B cell (primary cell): ENCODE measurements at regions not wholly inside any gene's neighbourhood (a gene's known extent, or its start where the extent isn't known, plus 50 kb on each side); places are given as distances from the start of the nearest gene placed in this dataset.

Experiments used
- ATAC-seq: fragments of 200-7000 bp; cut with Tn5 transposase; one replicate; pipeline ENCODE4 v1.10.0; 2021; ENCODE audit warnings: low read depth, mild to moderate bottlenecking, moderate number of reproducible peaks, moderate library complexity
- CTCF ChIA-PET: fragments of 350-600 bp; sonication (Branson Sonifier 250); formaldehyde crosslinking; loops from one replicate; lab custom pipeline; 2021; ENCODE audit warnings: antibody characterized with exemption, inconsistent platforms; lab: Charles Lee
- POLR2A ChIA-PET: fragments of 350-600 bp; sonication (Branson Sonifier 250); formaldehyde crosslinking; loops from one replicate; lab custom pipeline; 2021; ENCODE audit warnings: antibody characterized with exemption; lab: Charles Lee
- DNase-seq: peaks from one replicate; pipeline ENCODE4 v3.0.0; 2013
- H2AFZ ChIP-seq: 2 replicates; pipeline ENCODE4 v1.6.1; 2012; ENCODE audit warnings: mild to moderate bottlenecking, low read depth, low read length; ENCODE audit not compliant: insufficient read depth, poor library complexity, severe bottlenecking
- H3K27ac ChIP-seq, 2 donors: 1 replicate in 1 of 2; 2 replicates in 1 of 2; pipeline ENCODE4 v1.5.1; 2012 to 2013; ENCODE audit warnings: low read length in 2 of 2, mild to moderate bottlenecking in 2 of 2, moderate library complexity in 1 of 2
- H3K27me3 ChIP-seq, 4 experiments: fragments of 200-600 bp in 1 of 4; sonication (generic) in 1 of 4; replicated peaks in 1 of 4; 1 replicate in 2 of 4; 2 replicates in 2 of 4; pipeline versions ENCODE4 v1.6.1 to v1.7.0; 2013 to 2016; ENCODE audit warnings: low read length in 3 of 4, mild to moderate bottlenecking in 2 of 4, mixed read lengths in 1 of 4, moderate library complexity in 1 of 4; ENCODE audit not compliant: insufficient read depth in 4 of 4, control insufficient read depth in 3 of 4; ENCODE audit errors: control extremely low read depth in 1 of 4
- H3K36me3 ChIP-seq, 2 experiments: replicated peaks in 1 of 2; 1 replicate in 1 of 2; 2 replicates in 1 of 2; pipeline versions ENCODE4 v1.6.1 to v1.7.1; 2013; ENCODE audit warnings: low read length in 1 of 2; ENCODE audit not compliant: insufficient read depth in 2 of 2, control insufficient read depth in 1 of 2; ENCODE audit errors: control extremely low read depth in 1 of 2, extremely low read depth in 1 of 2
- H3K4me1 ChIP-seq, 2 donors: fragments of 200-600 bp in 1 of 2; sonication (generic) in 1 of 2; 1 replicate in 1 of 2; 2 replicates in 1 of 2; pipeline versions ENCODE4 v1.5.1 to v1.6.1; 2013 to 2017; ENCODE audit warnings: low read length in 2 of 2; ENCODE audit not compliant: control insufficient read depth in 2 of 2, insufficient read depth in 2 of 2
- H3K4me2 ChIP-seq: replicated peaks from 2 replicates; pipeline ENCODE3; 2012; ENCODE audit warnings: mild to moderate bottlenecking, low read depth, low read length; ENCODE audit not compliant: poor library complexity, severe bottlenecking
- H3K4me3 ChIP-seq, 5 experiments: fragments of 200-600 bp in 1 of 5; sonication (generic) in 1 of 5; 1 replicate in 3 of 5; 2 replicates in 2 of 5; pipeline versions ENCODE4 v1.5.1 to v1.7.0; 2011 to 2016; ENCODE audit warnings: low read length in 4 of 5, mild to moderate bottlenecking in 4 of 5, low read depth in 2 of 5, control low read depth in 1 of 5, moderate library complexity in 1 of 5; ENCODE audit not compliant: insufficient read depth in 1 of 5; ENCODE audit errors: control extremely low read depth in 1 of 5, extremely low read depth in 1 of 5
- H3K79me2 ChIP-seq: fragments of 200-600 bp; sonication (generic); one replicate; pipeline ENCODE4 v1.6.0; 2016; ENCODE audit warnings: low read length; ENCODE audit not compliant: control insufficient read depth, insufficient read depth
- H3K9ac ChIP-seq: fragments of 200-600 bp; sonication (generic); 2 replicates; pipeline ENCODE4 v1.6.1; 2017; ENCODE audit warnings: mild to moderate bottlenecking, low read length, moderate library complexity
- H3K9me3 ChIP-seq, 3 donors: one replicate each; pipeline versions ENCODE4 v1.6.1 to v1.7.1; 2013; ENCODE audit warnings: low read length in 2 of 3; ENCODE audit not compliant: control insufficient read depth in 2 of 3, insufficient read depth in 1 of 3; ENCODE audit errors: control extremely low read depth in 1 of 3
- H4K20me1 ChIP-seq: 2 replicates; pipeline ENCODE4 v1.6.0; 2012; ENCODE audit warnings: mild to moderate bottlenecking, low read length; ENCODE audit not compliant: insufficient read depth, control insufficient read depth, poor library complexity, severe bottlenecking
- H3K27ac Mint-ChIP-seq: one replicate; pipeline ENCODE4 v1.8.0; 2021; ENCODE audit warnings: mixed read lengths
- H3K27me3 Mint-ChIP-seq: one replicate; pipeline ENCODE4 v1.8.0; 2021; ENCODE audit warnings: mixed read lengths
- H3K4me1 Mint-ChIP-seq: one replicate; pipeline ENCODE4 v1.8.0; 2021; ENCODE audit warnings: mixed read lengths
- H3K4me3 Mint-ChIP-seq: one replicate; pipeline ENCODE4 v1.8.0; 2021; ENCODE audit warnings: mixed read lengths
- H3K9me3 Mint-ChIP-seq: one replicate; pipeline ENCODE4 v1.8.0; 2022; ENCODE audit warnings: mixed read lengths; ENCODE audit not compliant: insufficient read depth
- CTCF ChIP-seq: fragments of 200-600 bp; IDR thresholded peaks from one replicate; pipeline ENCODE4 v1.8.0; 2022; ENCODE audit warnings: antibody characterized with exemption, mild to moderate bottlenecking
- EZH2 ChIP-seq: IDR thresholded peaks from 2 replicates; pipeline ENCODE4 v1.6.1; 2012; ENCODE audit warnings: borderline replicate concordance, low read depth, mild to moderate bottlenecking, moderate library complexity, low read length; ENCODE audit not compliant: insufficient read depth, poor library complexity, severe bottlenecking
- WGBS: methylation state at CpG from one replicate; pipeline ENCODE4 v1.1.5; 2013; ENCODE audit warnings: missing lambda C conversion rate; ENCODE audit not compliant: insufficient coverage; 5-methylcytosine and 5-hydroxymethylcytosine counted together
- intact Hi-C: fragments of 100-400 bp; cut with micrococcal nuclease; formaldehyde crosslinking; loops from one replicate; pipeline ENCODE4 v1.10.0; 2022

- Histone ChIP-seq H3K4me1 (no peaks in the 10 kb centered on the region), H3K4me3 (no peak overlapping the region), H4K20me1 (no peaks in the 10 kb centered on the region), H3K27ac (no peak overlapping the region), H3K4me2 (no peak overlapping the region), H3K9me3 (no peaks in the 10 kb centered on the region), H3K79me2 (no peaks in the 10 kb centered on the region), H3K36me3 (no peaks in the 10 kb centered on the region), H3K27me3 (peaks cover 0 to 4% (median 0%) of the 10 kb centered on the region in 4 experiments), H2AFZ (no peak overlapping the region), H3K9ac (no peak overlapping the region)
- no CpG with 5 or more reads among the region's 4 CpGs for WGBS
- ChIA-PET POLR2A (no interaction called here), CTCF (no interaction called here)
- peaks cover 3% of the 10 kb centered on the region for H3K9me3 Mint-ChIP-seq
- H3K4me1 Mint-ChIP-seq = no peaks in the 10 kb centered on the region
- TF ChIP-seq CTCF (no peak), EZH2 (no peak)
- intact Hi-C loops = no loop called here
- H3K27ac Mint-ChIP-seq = no peak overlapping the region
- H3K4me3 Mint-ChIP-seq = no peak overlapping the region
- DNase-seq = no peak
- H3K27me3 Mint-ChIP-seq = peaks cover 9% of the 10 kb centered on the region
- ATAC-seq = no peak
These were observed 1138.2 kb downstream of the BCL11B start for GRCh38 chr14:98133806-98134205.

GRCh38 chr14:98136012-98136789 is 1135.8 kb downstream of the BCL11B start:
- WGBS = 51% methylated on average over 6 of the region's 9 CpGs
- H3K36me3 ChIP-seq = no peaks in the 10 kb centered on the region
- no peak overlapping the region for H3K4me3 Mint-ChIP-seq
- peaks cover 3% of the 10 kb centered on the region for H3K9me3 Mint-ChIP-seq
- ChIA-PET CTCF (no interaction called here), POLR2A (no interaction called here)
- TF ChIP-seq CTCF (no peak), EZH2 (no peak)
- H3K27me3 ChIP-seq = peaks cover 0 to 4% (median 0%) of the 10 kb centered on the region in 4 experiments
- peaks cover 9% of the 10 kb centered on the region for H3K27me3 Mint-ChIP-seq
- no peak overlapping the region for H3K4me3 ChIP-seq
- no peaks in the 10 kb centered on the region for H3K79me2 ChIP-seq
- no peak for DNase-seq
- H3K9me3 ChIP-seq = no peaks in the 10 kb centered on the region
- ATAC-seq = no peak
- no peak overlapping the region for H3K27ac ChIP-seq
- no peak overlapping the region for H3K27ac Mint-ChIP-seq
- no peaks in the 10 kb centered on the region for H3K4me1 ChIP-seq
- H3K9ac ChIP-seq = no peak overlapping the region
- no peak overlapping the region for H3K4me2 ChIP-seq
- no peaks in the 10 kb centered on the region for H4K20me1 ChIP-seq
- no peak overlapping the region for H2AFZ ChIP-seq
- no peaks in the 10 kb centered on the region for H3K4me1 Mint-ChIP-seq
- intact Hi-C loops = no loop called here
